HuH-7 (cell line): ENCODE measurements at regions not wholly inside any gene's neighbourhood (a gene's known extent, or its start where the extent isn't known, plus 50 kb on each side); places are given as distances from the start of the nearest gene placed in this dataset.
"Not testable (repeated sequence)": the region's sequence is repeated elsewhere in the genome, so short reads cannot be mapped to it uniquely, and the experiment has no call there.

Experiments used
- DNase-seq: peaks from one replicate; pipeline ENCODE4 v3.0.0; 2011; ENCODE audit warnings: low spot score

DNA sequence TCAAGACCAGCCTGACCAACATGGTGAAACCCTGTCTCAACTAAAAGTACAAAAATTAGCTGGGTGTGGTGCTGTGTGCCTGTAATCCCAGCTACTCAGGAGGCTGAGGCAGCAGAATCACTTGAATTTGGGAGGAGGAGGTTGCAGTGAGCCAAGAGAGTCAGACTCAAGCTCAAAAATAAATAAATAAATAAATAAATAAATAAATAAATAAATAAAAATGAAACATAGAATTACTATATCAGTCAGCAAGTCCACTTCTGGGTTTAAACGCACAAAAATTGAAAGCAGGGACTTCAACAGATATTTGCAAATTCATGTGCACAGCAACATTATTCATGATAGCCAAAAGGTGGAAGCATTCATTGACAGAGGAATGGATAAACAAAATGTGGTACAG lies 875.2 kb upstream of the ALG10B start:
- not testable (repeated sequence) for DNase-seq

DNA sequence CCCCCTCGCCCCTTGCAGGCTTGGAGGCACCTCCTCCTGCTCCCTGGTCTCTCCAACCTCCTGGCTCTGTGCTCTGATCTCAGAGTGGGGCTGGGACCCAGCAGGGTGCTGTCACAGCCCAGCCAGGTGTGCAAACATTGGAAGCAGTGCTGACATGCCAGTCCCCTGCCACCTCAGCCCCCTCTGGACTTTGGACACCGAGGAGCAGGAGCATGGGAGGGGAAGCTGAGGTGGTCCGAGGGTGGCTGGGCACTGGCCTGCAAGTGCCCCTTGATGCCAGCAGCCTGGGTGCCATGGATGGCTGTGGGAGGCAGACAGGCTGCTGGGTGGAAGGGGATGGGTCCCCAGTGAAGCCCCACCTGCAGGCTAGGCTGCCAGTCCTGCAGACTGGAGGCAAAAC lies 860.9 kb upstream of the ALG10B start:
- not testable (repeated sequence) for DNase-seq

DNA sequence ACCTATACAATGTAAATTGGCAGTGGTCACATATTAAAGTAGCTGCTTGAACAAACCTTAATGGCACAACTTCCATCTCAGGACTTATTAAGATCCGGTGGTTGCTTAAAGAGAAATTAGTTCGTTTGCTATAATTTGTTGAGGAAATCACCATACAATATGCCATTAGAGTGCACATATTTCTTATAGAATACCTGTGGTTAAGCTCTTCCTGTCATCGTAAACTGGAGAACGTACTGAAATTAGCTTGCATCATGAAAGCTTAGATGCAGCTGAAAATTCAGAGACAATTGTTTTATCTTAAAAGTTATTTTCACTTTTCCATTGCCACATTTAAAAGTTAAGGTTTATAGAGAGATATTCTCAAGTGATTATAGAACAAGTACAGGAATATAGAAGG lies 818.6 kb upstream of the ALG10B start:
- DNase-seq, result not testable (repeated sequence)

DNA sequence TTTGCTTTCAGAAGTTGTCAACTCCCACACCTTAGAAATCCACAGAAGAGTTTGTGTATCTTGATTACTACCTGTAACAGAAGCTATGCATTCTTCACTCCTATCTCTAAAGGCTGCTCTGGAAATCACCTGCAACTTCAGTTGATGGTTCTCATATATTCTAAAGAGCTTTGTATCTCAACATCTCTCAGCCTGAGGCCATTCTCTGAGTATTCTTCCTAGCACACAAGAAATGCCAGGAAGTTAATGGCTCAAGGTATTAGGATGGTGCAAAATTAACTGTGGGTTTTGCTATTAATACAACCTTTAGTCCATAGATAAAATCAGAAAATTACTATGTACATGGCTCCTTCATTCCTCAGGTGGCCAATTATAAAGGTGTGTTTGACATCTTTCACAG lies 806.3 kb upstream of the ALG10B start:
- DNase-seq, result not testable (repeated sequence)

DNA sequence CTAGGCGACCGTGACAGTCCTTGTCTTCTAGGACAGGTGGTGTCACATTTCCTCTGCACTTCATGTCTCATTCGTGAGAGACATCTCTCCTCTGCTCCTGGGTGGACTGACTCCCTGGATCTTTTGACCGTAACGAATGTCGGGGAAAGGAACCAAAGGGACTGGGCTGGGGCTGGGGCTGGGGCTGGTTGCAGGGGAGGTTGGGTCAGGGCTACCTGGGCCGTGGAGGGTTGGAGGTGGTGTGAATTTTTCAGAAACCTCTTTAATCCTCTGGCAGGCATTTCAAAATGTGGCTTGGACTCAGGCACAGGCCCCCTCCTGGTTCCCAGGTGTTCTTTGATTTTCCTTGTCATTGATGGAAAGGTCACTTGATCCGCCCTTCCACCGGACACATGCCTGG lies 776.0 kb upstream of the ALG10B start:
- DNase-seq, result not testable (repeated sequence)

DNA sequence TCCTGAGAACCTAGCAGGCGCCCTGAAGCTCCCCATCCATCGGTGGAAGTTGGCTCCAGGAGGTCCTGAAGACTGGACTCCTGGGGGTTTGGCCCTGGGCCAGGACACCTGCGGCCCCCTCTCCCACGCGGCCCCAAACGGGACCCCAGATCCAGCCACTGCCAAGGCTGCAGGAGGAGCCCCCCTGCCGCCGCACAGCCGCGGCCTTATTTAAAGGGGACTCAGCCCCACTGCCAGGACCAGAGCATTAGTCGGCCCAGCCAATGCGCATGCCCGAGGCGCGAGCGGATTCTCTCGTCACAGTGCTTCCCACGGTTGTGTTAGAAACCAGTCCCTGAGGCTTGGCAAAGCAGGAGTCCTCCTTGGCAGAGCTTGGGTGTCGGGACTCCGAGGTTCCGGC lies 775.2 kb upstream of the ALG10B start:
- DNase-seq, result no peak

DNA sequence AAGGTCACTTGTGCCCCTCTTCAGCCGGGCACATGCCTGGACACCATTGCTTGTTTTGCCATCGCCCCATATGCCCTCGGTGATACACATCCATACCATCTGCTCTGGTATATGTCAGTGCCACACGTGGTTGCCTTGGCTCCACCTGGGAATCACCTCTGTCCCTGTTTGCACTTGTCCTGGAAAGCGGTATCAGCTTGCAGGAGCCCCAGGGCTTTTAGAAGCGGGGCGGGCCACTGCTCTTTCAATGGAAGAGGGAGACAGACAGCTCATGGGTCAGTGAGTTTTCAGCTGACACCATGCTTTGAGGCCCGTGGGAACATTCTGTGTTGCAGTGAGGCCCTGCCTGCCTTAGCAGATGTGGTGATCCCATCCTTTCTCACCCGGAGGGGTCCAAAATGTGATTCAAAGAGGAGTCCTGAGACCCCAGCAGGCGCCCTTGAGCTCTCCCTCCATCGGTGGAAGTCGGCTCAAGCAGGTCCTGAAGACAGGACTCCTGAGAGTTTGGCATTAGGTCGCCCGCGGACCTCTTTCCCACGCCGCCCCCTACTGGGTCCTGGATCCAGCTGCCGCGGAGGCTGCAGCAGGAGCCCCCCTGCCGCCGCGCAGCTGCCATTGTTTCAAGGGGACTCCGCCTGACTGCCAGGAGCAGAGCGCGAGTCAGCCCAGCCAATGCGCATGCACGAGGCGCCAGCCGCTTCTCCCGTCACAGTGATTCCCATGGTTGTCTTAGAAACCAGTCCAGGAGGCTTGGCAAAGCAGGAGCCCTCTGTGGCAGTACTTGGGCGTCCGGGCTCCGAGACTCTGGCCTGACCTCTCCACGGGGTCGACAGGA lies 773.2 kb upstream of the ALG10B start:
- no peak for DNase-seq

DNA sequence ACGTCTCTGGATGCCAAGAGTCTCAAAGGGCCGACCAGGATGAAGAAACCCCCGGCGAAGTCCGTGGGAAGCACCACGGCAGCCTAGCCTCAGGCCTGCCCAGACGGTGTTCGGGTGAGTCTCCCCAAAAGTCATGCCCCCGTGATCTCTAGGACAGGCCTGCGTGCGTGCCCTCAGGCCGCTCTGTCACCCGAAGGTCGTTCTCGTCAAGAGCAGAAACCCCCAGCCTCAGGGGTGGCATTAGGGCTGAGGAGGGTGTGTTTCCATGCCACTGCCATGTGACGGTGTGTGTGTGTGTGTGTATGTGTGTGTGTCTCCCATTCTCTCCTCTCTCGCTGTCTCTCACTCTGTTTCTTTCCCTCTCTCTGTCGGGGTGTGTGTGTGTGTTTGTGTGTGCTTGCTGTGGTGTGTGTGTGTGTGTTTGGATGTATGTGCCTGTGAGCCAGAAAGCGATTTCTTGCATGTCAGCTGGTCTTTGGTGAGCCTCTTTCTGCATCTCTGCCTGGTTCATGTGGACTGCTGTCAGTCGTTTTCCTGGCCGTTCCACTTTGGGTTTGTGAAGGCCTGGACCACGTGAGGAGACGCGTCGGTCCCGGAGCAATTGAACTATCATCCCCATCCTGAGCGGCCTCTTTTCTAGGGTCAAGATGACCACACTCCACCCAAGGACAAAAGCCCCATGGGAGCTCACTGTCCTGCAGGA lies 772.5 kb upstream of the ALG10B start:
- DNase-seq, result no peak

DNA sequence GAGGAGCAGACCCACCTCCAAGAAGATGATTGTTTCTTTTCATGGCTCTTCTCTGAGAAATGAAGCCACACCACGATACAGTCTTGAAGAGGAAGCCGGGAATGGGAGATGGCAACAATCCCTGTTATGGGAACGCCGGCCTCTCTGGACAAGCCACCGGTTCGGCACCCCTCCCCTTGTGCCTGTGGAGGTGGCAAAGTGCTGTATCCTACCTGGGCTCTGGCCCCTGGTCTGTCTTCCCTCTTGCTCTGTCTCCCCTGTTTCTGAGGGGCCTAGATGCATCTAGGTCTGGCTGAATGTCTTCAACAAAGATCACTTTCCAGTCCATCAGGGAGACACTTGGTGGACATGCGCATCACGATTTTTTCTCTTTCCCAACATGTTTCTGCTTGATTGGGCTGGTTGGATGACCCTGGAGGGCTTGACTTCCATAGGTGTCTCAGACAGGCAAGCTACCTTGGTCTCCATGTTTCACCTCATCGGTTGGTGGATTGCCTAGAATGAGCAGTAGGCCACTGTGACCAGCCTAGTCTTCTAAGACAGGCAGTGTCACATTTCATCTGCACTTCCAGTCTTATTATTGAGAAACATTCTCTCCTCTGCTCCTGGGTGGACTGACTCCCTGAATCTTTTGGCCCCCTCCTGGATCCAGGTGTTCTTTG lies 771.8 kb upstream of the ALG10B start:
- not testable (repeated sequence) for DNase-seq

DNA sequence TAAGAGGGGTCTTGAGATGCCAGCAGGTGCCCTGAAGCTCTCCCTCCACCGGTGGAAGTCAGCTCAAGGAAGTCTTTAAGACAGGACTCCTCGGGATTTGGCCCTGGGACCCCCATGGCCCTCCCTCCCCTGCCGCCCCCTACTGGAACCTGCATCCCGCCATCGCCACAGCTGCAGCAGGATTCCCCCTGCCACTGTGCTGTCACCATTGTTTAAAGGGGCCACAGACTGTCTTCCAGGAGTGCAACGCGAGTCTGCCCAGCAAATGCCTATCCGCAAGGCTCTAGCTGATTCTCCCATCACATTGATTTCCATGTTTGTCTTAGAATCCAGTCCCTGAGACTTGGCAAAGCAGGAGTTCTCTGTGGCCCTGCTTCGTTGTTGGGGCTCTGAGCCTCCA lies 770.8 kb upstream of the ALG10B start:
- no peak for DNase-seq

DNA sequence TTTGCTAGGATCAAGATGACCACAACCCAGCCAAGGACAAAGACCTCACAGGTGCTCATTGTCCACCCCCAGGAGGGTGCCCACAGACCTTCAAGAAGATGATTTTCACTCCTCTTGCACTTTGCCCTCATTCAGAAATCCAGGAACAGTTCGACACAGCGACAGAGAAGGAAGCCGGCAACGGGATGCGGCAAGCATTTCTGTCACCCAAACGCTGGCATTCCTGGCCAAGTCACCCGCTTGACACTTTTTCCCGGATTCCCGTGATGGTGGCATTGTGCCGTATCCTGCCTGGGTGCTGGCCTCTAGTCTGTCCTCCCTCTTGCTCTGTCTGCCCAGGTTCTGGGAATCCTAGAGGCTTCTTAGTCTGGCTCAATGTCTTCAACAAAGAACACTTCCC lies 770.4 kb upstream of the ALG10B start:
- DNase-seq, result no peak

DNA sequence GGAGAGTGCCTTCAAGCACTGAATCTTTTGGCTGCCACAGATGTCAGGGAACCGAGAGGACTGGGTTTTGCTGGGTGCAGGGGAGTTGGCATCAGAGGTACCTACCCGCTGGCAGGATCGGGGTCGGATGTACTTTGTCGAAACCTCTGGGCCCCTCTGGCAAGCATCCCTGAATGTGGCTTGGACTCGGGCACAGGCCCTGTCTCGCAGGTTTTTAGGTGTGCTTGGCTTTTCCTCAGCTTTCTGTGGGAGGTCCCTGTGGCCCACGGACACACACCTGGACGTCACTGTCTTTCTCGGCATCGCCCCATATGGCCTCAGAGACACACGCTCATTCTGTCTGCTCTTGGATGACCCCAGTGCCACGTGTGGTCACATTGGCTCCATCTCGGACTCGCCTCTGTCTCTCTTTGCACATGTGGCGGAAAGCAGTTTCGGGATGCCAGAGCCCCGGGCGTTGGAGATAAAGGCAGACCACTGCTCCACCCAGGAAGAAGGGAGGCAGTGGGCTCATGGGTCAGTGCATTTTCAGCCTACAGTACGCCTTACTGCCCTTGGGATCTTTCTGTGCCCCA lies 769.6 kb upstream of the ALG10B start:
- DNase-seq, result no peak

DNA sequence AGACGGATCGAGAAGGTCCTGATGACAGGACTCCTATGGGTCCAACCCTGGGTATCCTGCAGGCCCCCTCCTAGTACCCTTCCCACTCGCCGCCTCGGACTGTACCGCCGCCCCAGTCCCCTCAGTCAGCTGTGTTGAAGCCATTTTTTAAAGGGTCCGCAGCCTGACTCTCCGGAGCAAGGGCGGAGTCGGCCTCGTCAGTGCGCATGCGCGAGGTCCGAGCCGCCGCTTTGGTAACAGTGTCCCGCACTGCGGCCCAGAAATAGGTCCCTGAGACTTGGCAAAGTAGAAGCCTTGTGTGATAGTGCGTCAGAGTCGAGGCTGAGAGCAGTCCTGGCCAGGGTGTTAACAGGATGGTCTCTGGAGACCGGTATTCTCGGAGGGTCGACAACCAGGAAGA lies 769.0 kb upstream of the ALG10B start:
- DNase-seq, result peak; percentile 38

DNA sequence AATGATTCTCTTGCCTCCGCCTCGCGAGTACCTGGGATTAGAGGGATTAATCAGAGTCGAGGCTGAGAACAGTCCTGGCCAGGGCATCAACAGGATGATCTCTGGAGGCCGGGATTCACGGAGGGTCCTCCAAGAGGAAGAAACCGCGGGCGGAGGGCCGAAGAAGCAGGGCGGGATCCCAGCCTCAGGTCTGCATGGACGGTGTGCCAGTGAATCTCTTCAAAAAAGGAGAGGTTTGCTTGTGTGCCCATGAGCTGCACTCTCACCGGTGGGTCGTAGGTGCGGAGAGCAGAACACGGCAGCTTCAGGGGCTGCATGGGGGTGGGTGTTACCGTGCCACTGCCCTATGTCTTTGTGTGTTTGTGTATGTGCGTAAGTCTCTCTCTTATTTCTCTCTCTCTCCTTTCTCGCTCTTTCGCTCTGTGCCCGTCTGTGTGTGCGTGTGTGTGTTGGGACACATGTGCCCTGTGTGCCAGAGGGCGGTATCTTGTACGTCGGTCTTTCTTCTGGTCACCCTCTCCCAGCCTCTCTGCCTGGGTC lies 768.2 kb upstream of the ALG10B start:
- no peak for DNase-seq

DNA sequence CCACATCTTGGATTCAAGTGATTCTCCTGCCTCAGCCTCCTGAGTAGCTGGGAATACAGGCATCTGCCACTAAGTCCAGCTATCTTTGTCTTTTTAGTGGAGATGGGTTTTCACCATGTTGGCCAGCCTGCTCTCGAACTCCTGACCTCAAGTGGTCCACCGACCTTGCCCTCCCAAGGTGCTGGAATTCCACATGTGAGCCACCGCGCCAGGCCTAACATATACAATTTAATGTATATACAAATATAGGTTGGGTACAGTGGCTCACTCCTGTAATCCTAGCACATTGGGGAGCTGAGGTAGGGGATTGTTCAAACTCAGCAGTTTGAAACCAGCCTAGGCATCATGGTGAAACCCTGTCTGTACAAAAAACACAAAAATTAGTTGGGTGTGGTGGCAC lies 759.6 kb upstream of the ALG10B start:
- DNase-seq, result not testable (repeated sequence)

DNA sequence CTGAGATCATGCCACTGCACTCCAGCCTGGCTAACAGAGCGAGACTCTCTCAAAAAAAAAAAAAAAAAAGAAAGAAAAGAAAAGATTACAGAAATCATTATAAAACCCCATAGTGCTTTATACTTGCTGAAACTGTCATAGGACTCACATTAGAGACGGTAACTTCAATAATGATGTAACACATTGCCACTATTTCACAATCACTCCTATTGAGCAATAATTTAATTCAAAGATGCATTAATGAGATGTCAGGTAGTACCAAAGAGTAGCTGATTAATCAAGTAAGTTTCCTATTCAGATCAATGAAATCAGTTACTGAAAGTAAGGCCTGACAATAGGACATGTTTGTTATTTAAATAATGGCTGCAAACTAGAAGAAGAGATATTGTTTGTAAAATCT lies 751.5 kb upstream of the ALG10B start:
- DNase-seq, result no peak

DNA sequence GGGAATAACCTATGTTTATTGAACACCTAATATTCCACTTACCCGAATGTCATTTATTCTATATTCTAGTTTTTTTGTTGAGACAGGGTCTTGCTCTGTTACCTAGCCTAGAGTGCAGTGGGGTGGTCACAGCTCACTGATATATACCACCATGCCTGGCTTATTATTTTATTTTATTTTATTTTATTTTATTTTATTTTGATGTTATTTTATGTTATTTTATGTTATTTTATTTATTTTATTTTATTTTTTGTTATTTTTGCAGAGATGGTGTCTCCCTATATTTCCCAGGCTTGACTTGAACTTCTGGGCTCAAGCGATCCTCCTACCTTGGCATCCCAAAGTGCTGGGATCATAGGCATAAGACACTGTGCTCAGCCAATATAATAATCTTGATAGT lies 746.0 kb upstream of the ALG10B start:
- not testable (repeated sequence) for DNase-seq
